M059J (cell line): ENCODE measurements at regions not wholly inside any gene's neighbourhood (a gene's known extent, or its start where the extent isn't known, plus 50 kb on each side); places are given as distances from the start of the nearest gene placed in this dataset.
"Not testable (repeated sequence)": the region's sequence is repeated elsewhere in the genome, so short reads cannot be mapped to it uniquely, and the experiment has no call there.

Source experiments
- DNase-seq: peaks from one replicate; pipeline ENCODE4 v3.0.0-alpha.2; 2012; ENCODE audit warnings: low read depth

DNA sequence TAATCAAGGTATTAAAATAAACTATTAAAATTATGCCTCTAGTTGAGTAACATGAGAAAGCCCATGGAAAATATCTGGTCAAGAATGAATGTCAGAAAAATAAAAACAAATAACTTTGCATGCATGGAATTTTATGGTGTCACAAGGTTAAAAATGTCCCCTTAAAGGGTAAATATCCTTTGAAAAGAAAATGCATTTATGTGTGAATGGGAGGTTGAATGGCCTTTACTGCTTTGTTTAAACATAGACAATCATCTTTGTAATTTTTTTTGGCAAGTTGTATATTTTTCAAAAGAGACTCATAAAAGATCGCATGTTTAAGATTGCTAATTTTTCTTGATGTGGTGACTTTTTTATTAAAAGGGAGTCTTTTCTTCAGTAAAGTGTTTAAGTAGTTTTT is 564.2 kb downstream of the NR2F2 start:
- no peak for DNase-seq

DNA sequence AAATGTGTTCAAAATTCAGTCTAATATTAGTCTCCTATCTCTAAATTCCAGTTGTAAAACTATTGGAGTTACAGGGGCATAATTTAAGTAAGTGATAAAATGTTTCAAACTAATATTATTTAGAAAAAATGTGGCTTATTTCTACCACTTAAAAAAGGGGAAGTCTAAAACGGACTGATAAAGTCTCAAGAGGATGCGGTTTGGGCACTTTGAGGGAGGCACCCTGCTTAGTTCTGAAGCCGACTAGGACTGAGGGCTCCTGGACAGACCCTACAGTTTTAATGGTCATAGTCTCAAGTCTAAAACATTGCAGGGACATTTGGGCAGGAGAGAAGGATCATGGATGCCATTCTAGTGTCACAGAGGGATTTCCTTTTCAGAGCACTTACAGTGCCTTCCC is 566.3 kb downstream of the NR2F2 start:
- DNase-seq = no peak

DNA sequence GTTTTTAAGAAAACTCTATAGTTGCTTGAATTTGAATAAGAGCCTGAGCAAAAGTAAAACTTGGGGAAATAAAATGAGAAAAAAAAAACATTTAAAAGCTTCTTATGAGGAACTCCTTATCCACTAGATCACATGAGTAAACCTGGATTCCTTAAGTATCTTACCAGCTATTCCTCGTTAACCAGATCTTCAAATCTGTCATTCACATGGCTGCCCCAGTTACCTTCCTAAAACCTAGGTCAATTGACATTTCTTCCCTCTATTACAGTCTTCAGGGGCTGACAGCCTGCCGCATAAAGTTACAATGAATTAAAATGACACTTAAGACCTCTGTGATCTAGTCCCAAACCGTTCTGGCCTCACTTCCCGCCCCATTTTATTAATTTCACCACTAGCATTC is 583.6 kb downstream of the NR2F2 start:
- no peak for DNase-seq

DNA sequence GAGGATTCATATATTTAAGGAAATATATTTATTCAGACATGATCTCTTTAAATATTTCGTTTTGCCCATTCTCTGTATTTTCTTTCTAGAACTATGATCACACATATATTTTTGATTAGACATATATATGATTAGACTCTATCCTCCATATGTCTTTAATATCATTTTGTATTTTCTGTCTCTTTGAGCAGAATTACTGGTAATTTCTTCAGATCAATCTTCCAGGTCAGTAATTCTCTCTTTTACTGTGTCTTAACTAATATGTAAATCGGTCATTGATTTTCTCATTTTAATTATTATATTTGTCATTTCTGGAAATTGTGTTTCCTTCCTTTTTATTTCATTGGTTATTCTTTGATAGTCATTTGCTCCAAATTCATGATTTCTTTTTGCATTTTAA is 586.2 kb downstream of the NR2F2 start:
- DNase-seq = no peak

DNA sequence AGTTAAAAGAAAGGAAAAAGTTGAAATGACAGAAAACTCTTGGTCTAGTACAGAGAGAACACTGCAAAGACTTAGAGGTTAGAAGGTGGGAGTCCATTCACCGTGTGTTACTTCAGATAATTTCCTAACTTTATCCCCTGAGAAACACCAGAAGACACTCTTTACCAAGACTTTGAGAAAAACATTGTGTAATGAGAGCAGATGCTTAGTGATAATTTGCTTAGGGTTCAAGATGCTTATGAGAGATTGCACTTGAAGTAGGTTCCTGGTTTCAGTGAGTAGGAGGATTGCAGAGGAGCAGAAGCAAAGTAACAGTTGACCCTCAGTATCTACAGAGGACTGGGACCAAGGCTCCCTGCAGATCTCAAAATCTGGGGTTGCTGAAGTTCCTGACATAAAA is 594.1 kb downstream of the NR2F2 start:
- DNase-seq = no peak

DNA sequence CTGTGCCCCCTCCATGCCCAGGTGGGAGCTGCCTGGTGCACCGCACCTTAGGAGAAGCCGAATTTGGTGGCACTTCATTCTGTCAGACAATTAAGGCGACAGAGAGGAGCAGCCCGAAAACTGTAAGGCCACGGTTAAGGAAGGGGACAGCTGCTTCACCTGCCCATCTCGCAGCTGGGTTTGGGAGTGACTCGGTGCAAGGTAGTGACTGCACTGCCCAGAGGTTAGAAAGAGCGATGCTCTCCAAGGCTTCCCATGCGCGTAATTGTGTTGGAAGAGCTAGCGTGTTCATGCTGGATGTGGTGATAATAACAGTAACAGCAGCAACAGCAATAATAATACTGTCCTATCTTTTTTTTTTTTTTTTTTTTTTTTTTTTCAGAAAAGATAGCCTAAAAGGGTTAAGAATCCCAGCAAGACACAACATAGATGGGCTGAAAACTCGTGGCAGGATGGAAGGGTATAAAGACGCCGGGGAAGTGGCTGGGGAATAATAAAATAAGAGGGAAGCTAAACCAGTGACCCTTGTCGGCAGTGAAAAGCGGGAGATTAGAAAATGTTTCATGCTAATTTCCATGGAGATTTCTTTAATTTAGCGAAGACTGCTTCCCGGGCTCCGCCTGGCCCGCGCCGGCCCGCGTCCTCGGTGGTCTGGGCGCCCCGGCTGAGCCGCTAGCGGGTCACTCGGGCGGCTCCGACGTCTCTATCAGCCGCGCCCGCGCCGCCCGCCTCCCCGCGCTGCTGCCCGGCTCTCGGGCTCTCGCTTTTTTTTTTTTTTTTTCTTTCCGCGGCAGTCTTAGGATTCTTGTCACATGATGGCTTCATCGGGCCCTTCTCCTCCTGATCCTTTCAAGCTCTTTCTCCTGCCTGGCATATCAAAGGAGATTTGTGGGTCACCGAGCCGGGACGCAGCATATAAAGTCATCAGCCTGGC is 617.1 kb downstream of the NR2F2 start:
- no peak for DNase-seq

DNA sequence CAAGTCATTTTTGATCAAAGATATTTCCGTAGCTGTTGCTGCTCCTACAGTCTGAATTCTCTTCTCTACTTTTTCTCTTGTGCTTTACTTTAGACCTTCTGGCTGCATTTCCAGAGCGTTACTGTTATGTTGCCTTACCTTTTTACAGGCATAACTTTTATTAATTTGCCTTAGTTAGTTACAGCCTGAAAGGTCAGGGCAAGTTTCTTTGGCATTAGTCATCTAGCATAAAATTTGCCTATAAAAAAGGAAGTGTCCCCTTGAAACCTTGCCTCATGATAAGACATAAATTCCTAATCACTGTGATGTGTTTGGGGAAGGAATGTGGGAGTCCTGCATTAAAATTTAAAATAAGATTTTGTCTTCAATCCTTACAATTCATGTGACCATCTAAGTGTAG is 618.5 kb downstream of the NR2F2 start:
- peak; percentile 28 for DNase-seq

DNA sequence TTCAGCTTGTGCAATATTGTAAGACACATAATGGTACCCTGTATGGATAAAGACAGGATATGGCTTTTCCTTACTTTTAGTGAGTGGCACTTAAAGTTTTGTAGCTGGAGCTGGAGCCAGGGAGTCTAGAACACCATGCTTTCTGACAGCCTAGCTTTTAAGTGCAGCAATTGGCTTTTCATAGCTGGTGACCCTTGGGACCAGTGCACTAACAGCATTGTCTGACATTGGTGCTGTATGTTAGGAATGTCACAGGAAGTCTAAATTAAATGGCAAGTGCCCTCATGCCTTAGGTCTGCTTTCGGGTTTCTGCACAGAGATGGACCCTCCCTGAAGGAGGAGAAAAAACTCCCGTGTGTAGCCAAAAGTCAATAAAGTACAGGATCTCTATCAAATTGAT is 628.2 kb downstream of the NR2F2 start:
- no peak for DNase-seq

DNA sequence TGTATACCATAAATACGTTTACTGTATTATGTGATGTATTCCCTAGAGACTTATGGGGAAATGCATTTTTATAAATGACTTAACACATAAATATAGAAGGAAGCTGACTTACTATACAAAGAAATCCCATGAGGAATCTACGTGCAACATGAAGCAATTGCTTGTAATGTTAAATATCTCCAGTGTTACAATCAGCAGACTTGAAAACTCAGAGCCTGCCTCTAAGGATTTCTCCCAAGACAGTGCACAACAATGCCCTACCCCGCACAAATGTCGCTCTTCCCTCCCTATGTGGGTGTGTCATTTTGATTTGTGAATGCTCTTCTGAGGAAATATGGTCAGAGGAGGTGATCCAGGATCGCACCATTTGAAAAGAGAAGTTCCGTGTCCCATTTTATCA is 629.0 kb downstream of the NR2F2 start:
- no peak for DNase-seq

DNA sequence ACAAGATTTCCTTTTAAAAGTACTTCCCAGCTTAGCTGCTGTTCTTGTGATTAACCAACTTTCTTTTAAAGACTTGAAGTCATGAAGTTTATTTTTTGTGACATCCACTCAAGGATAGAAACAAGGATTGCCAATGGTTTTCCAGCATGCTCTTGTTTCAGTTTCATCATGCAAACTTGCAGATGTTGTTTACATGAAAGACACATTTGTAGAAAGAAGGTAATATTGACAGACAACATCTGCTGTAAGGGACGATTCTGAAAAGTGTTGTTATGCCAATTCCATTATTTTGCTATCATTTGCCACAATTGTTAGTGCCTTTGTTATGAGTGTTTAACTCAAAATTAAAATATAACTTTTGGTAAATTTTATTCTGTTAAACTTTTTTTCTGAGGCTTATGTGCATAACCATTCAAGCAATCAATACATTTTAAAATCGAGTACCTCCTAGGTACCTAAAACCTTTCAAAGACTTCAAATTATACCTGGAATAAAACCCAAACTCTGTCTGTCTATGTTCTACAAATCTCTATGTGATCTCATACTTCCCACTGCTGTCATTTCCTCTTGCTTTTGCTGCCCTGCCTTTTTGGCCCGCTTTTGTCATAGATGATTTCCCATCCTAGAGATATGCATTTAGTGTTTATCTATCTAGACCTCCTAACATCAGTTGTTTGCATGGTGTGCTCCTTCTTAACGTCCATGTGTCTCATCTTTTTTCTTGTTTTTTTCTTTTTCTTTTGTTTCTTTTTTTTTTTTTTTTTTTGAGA is 630.4 kb downstream of the NR2F2 start:
- no peak for DNase-seq

DNA sequence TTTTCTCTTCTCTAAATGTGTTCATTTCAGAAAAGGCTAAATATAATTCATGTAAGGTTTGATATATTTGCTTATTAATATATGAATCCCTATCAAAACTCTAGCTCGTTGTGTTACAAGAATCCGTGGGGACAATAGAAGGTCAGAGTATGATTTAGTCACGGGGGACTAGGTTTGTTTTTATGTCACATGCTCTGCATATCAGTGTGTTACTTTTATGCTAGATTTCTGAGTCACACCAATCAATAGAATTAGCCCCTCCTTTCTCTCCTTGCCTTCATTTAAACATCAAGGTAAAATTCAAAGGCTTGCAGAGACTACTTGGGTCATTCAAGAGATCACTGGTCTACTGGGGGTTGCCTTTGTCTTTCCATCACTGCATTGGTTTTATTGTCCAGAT is 636.1 kb downstream of the NR2F2 start:
- DNase-seq = no peak

DNA sequence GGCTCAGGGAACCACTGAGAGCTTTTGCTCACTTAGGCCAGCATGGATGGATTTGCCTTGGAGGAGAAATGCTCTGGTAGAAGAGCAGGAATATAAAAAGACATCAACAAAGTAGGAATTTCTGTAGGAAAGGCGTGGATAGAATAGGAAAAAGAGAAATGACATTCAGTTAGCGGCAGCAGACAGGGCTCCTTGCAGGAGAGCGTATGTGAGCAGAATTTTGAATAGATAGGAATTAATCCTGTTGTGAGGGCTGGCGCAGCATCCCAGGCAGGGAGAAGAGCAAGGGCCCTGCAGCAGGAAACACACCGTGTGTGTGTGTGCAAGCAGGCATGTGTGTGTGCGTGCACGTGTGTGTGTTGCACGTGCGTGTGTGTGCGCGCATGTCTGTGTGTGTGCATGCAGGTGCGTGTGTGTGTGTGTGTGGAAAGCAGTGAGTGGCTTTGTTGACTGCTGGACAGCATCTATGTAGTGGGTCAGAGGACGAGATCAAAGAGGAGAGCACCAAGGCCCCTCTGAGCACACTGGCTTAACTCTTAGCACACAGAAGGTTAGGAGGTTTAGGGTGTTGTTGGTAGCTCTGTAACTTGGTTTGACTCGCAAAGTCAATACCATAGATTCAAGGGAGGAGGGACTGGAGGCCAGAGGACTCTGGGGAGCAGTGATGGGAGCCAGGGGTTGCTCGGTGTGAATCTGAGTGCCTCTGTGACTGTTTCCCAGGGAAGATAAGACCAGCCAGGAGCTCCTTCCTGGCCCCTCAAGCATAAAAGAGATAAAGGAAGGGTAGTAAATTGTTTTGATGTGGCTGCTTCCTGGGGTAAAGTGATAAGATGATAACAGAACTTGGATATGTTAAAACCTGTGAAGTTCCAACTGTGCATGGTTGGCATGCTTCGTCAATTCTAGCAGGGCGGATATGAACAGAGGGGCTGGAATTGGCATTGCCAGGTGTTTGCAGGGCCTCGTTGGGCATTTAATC is 639.5 kb downstream of the NR2F2 start:
- DNase-seq = no peak

DNA sequence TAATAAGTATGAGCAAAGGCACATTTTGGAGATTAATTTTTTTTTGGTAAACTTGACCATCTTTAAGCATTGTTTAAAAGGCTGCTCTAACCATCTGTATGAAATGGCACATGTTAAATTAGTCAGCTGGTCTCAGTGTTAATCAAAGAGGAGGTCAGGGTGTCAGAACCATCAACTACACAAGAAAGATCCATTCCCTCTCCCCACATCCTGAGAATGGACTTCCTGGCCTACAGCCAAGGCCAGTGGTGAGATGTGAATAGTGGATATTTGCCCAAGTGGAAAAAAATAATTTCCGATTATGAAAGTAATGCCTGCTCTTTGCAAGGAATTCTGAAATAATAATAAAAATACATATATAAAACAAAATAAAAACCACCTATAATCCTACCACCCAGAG is 641.7 kb downstream of the NR2F2 start:
- DNase-seq = peak; percentile 19

DNA sequence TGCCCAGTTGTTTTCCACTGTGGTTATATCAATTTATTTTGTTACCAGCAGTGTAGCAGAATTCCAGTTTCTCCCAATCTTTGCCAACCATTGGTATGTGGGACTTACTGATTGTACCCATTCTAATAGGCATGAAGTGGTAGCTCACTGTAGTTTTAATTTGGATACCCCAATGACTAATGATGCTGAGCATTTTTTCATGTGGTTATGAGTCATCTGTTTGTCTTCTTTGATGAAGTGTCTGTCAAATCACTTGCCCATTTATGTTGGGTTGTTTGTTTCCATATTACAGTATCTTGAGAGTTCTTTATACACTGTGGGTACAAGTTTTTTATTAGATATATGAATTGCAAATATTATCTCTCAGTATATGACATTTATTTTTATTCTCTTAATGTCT is 644.3 kb downstream of the NR2F2 start:
- DNase-seq = peak; percentile 61

DNA sequence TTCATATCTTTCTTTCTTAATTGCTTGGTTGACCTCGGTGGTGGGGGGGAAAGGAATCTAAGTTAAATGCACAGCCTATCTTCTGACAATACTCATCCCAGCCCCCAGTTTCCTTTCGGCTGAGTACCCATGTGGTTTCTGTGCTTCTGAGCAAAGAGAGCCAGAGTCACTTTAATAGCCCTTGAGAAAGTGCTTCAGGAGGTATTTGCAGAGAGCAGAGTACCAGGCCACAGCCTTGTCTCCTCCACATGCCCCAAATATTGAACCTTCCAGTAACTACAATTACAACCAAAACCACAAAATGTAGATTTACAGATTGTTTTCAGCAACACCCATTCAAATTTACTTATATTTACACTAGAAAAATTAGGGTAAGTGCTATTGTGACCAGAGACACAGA is 647.4 kb downstream of the NR2F2 start:
- DNase-seq = peak; percentile 3

DNA sequence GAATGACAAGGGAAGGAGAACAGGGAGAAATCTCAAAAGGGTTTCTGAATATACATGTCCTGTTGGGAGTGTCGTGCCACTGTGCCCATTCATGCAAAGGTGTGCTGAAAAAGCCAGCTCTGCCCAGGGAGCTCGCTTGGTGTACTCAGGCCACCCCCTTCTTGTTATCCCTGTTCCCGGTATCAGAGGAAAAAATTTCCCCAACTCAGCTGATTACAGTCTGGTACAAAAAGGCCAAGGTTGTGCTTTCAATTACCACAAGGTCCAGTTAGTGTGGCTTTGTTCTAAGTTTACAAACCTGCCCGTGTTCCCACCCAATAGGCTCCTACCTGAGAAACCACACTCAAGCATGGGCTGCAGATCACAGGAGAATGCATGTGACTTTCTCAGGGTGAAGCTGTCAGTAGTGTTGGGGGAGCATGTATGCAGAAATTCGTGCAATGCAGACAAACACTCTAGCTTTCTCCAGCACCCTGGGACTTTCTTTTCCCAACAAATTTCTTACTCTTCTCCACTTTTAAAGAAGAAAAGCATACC is 648.5 kb downstream of the NR2F2 start:
- DNase-seq = no peak

DNA sequence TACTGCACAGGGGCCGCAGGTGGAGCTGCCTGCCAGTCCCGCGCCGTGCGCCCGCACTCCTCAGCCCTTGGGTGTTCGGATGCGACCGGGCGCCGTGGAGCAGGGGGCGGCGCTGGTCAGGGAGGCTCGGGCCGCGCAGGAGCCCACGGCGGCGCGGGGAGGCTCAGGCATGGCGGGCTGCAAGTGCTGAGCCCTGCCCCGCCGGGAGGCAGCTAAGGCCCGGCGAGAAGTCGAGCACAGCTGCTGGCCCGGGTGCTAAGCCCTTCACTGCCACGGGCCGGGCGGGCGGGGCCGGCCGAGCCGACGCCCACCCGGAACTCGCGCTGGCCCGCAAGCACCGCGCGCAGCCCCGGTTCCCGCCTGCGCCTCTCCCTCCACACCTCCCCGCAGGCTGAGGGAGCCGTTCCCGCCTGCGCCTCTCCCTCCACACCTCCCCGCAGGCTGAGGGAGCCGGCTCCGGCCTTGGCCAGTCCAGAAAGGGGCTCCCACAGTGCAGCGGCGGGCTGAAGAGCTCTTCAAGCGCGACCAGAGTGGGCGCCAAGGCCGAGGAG is 653.7 kb downstream of the NR2F2 start:
- DNase-seq = not testable (repeated sequence)

DNA sequence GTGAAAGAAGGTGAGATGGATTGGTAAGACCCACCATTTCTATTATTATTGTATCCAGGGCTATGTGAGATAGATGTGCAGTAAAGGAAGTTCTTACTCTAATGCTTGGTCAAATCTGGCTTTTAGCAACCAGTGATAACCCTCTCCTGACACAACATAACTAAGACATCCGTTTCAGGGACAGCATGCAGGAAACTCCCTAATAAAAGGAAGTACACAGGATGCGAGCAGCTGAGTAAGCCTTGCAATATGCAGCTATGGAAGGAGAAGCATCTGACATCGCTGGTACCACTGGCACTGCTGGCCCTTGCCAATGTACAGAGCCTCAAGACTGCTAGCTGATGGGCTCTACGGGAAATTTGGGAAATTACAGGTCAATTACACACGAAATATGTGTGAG is 662.3 kb downstream of the NR2F2 start:
- DNase-seq = peak; percentile 13

DNA sequence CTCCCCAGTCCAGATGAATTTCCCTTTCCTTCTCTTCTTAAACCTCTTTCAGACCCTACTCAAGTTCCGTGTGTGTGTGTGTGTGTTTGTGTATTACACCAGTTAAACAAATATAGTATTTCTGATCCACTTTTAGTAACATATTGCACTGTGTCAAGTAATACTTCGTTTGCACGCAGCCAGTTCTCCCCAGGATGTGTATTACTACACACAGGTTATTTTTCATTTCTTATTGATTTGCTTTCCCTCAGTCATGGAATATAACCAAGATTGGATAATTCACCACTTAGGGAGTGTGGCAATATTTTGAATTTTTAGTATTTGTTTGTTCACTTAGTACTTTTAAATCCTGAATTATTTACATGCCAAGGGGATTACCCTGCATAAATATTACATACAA is 667.0 kb downstream of the NR2F2 start:
- no peak for DNase-seq

DNA sequence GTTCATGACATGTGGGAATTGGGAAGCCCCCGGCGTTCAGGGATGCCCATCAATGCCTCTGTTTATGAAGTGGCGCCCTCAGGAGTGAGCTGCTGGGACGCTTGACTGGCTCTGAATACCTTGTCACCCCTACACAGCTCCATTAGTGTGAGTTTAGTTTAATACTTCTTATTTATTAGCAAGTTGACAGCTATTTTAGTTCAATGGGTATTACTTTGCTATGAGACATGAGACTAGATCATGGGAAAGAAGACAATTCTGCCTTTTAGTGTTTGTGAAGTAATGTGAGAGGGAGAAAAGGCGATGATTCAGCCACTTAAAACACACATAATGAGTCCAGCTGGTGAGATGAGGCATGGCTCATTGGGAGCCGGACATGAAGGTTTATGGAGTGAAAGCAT is 678.5 kb downstream of the NR2F2 start:
- DNase-seq = peak; percentile 16

DNA sequence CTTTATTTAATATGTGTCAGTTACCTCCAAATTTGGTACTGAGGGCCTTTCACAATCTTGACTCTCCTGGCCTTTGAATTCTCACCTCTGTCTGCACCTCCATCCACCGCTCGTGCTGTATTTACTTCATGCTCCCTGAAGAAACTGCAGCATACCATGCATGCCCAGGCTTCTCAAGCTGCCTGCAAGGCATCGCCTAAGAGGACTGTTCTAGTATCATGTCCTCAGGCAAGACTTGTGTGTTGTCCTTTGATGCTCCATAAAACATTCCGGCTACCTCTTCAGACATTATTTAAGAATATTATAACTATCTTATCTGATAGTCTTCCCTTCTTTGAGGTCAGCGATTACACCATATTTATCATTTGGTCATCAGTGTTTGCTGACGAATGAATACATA is 682.5 kb downstream of the NR2F2 start:
- DNase-seq = no peak
